Astrocyte of the hippocampus (primary cell): ENCODE measurements at regions not wholly inside any gene's neighbourhood (a gene's known extent, or its start where the extent isn't known, plus 50 kb on each side); places are given as distances from the start of the nearest gene placed in this dataset.
"Not testable (repeated sequence)": the region's sequence is repeated elsewhere in the genome, so short reads cannot be mapped to it uniquely, and the experiment has no call there.

Source experiments
- DNase-seq: peaks from one replicate; pipeline ENCODE4 v3.0.0; 2011; ENCODE audit warnings: low read depth, low spot score

DNA sequence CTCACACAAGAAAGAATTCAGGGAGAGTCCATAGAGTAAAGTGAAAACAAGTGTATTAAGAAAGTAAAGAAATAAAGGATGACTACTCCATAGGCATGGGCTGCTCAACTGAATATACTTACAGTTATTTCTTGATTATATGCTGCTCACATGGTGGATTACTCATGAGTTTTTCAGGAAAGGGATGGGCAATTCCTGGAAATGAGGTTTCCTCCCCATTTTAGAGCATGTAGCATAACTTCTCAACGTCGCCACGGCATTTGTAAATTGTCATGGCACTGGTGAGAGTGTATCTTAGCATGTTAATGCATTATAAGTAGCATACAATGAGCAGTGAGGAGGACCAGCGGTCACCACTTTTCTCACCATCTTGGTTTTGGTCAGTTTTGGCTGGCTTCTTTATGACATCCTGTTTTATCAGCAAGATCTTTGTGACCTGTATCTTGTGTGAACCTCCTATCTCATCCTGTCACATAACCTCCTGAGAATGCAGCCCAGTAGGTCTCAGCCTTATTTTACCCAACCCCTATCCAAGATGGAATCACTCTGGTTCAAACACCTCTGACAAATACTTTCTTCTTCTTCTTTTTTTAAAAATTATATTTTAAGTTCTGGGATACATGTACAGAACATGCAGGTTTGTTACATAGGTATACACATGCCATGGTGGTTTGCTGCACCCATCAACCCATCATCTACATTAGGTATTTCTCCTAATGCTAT is 849.7 kb downstream of the TBL1XR1 start:
- DNase-seq, result no peak

DNA sequence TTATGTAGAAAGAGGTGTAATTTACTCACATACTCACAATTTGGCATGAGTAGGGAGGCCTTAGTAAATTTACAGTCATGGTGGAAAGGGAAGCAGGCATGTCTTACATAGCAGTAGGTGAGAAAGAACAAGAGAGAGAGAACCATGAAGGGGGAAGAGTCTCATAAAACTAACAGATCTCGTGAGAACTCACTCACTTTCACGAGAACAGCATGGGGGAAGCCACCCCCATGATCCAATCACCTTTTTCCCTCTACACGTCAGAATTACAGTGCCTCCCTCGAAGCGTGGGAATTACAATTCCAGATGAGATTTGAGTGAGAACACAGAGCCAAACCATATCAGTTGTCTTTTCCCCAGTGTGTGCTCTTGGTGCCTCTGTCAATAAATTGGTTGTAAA is 855.3 kb downstream of the TBL1XR1 start:
- no peak for DNase-seq

DNA sequence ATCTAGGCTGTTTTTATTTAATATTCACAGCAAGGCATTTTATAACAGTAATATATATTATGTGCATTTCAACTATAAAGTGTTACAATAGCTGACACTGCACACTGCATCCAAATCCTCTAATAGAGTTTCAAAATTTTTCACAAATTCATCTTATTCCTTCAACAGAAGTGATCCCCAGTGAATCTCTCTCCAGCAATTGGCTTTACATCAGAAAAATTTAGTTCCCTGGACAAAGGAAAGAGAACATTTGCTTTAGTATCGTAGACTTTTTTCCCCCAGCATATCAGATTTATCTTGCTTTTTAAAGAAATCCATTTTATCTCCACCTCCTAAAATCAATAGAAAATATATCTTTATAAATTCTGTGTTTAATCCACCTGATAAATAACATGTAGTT is 868.6 kb downstream of the TBL1XR1 start:
- no peak for DNase-seq

DNA sequence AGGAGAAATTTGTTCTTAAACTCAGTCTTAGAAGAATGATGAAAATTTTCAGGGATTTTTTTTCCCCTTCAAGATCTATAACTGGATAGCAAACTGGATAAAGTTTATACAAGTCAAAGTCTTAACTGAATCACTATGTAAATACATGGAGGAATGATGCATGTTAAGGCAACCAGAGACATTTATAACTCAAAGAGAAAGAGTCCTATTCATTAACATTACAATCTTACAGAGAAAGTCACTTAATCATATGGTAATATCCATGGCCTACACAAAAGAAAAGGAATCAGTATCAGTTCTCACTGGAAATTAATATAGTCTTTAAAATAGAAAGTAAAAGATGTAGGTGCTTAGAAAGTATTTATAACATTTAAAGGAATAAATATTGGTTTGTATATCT is 869.1 kb downstream of the TBL1XR1 start:
- no peak for DNase-seq

DNA sequence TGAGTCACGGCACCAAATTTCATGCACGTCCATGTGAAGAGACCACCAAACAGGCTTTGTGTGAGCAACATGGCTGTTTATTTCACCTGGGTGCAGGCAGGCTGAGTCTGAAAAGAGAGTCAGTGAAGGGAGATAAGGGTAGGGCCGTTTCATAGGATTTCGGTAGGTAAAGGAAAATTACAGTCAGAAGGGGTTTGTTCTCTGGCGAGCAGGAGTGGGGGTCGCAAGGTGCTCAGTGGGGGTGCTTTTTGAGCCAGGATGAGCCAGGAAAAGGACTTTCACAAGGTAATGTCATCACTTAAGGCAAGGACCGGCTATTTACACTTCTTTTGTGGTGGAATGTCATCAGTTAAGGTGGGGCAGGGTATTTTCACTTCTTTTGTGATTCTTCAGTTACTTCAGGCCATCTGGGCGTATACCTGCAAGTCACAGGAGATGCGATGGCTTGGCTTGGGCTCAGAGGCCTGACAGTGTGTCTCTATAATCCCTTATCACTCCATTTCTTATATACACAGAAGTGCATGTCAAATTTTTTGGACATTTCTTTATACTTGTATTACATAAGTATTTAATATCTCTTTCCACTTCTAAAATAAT is 870.3 kb downstream of the TBL1XR1 start:
- DNase-seq, result not testable (repeated sequence)

DNA sequence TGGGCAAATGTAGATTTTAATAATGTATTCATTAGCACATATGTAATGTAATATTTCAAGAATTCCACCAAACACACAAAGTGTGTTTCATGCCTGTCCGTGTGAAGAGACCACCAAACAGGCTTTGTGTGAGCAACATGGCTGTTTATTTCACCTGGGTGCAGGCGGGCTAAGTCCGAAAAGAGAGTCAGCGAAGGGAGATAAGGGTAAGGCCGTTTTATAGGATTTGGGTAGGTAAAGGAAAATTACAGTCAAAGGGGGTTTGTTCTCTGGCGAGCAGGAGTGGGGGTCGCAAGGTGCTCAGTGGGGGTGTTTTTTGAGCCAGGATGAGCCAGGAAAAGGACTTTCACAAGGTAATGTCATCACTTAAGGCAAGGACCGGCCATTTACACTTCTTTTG is 875.8 kb downstream of the TBL1XR1 start:
- DNase-seq, result not testable (repeated sequence)

DNA sequence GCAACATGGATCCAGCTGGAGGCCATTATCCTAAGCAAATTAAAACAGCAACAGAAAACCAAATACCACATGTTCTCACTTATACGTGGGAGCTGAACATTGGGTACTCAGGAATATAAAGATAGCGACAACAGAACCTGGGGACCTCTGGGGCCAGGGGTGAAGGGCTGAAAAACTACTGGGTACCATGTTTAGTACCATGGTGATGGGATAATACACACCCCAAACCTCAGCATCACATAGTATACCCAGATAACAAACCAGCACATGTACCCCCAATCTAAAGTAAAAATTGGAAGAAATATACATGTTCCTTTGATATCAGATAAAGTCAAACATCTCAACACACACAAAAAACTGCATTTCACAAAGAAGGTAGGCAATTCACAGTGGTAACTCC is 876.2 kb downstream of the TBL1XR1 start:
- no peak for DNase-seq

DNA sequence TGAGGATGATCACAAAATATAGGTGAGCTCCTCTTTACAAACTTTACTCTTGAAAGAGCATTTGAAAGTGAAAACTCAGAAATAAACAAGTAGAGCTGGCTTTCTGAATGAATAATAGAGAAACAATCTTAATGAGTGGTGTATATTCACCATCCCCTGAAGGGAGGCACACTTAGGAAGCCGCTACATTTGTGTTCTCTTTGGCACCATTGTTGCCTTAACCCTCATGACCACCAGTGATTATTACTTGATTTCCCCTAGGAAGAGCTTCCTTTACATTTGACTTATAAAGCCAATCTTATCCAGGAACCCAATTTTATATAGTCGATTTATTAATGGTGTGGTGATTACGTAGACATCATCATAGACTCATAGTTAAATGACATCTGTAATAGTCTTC is 883.9 kb downstream of the TBL1XR1 start:
- no peak for DNase-seq

DNA sequence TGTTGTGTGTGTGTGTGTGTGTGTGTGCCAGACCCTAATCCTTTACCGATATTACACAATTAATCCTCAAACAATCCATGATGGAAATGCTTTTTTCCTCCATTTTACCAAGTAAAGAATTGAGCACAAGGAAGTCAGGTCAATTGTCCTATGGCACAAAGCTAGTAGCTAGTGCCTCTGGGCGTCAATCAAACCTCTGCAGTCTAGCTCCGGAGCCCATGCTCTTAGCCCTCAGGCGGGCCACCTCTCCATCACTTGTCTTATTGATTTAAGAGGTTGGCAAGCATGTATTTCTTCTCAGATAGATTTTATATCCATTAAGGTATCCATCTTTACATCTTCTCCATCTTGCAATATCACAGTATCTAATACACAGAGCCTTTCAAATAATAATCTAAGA is 886.6 kb downstream of the TBL1XR1 start:
- no peak for DNase-seq

DNA sequence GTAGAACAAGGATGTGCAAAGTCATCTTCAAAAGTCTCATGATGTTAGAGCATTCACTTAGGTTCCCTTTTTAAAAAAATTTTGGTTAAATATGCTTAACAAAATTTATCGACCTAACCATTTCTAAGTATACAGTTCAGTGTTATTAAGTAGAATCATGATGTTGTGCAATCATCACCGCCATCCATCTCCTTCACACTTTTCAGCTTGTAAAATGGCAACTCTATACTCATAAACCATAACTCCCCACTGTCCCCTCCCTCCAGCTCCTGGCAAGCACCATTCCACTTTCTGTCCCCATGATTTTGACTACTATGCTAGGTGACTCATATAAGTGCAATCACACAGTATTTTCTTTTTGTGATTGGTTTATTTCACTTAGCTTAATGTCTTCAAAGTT is 895.0 kb downstream of the TBL1XR1 start:
- DNase-seq, result no peak

DNA sequence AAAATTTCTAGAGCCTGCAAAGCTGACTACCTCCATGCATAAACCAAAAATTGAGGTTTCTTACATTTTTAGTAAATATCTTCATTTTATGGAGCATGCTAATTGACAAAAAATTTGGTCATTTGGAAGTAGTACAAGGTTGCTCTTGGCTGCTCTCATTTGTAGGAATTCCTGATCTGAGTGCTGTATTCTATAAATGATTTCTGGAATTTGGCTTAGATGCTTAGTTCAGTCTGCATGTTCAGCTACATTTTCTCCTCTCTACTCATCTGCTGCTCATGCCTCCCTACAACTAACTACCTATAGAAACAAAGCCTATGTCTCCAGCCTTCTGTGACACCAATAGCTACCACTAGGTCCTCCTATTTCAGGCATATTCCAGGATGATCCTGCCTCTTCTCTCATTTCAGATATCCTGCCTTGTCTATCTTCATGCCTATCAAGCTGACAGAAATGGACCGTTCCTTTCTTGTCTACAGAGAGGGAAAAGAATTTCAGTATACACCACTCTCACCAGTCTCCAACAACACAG is 901.1 kb downstream of the TBL1XR1 start:
- DNase-seq, result peak; percentile 12

DNA sequence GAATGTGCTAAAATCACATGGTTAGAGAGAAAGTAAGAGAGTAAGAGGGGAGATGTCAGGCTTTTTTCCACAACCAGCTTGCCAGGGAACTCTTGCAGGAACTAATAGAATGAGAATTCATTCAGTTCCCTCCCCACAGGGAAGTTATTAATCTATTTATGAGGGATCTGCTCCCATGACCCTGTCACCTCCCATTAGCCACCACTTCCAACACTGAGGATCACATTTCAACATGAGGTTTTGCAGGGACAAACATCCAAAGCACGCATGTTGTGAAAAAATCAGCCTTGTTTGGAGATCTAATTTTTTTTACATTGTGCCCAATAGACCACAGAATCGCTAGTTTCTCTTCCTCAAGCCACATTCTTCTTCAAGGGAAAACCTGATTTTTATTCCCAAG is 904.0 kb downstream of the TBL1XR1 start:
- no peak for DNase-seq

DNA sequence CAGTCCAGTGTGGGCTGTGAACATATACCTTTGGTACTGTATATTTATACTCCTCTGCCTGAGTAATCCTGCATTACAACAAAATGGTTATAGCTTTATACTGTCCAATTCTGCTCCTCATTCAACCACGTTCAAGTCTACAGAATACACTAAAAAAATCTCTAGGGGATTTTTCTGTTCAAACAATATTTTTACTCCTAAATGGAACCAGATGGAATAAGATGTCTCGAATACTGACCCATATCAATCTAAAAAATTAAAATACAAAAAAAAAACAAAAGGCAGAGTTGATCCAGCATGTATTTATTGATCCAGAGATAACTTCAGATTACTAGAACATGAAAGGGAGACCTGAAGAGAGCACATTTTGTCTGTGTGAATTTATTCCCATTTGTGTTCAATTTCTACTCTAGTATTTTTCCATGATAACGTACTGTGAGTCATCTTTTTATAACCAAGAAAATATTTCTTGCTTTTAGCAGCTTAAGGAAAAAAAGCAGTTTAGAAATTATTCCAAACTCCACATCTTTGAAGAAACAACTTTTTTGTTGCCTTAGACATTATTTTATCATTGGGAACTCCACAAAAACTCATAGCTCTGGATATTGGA is 910.7 kb downstream of the TBL1XR1 start:
- DNase-seq, result no peak

DNA sequence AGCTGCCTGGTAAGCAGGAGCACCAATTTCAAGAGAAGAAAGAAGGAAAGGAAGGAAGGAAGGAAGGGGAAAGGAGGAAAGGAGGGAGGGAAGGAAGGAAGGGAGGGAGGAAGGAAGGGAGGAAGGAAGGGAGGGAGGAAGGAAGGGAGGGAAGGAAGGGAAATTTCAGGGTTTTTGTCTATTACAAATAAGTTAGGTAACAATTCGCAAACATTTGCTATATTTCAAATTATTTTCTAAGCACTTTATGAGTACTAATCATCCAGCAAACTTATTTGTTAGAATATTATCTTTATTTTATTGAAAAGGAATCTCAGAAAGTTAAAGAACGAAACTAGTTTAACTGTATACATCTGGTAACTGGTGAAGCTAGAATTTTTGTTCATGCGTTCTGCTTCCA is 921.7 kb downstream of the TBL1XR1 start:
- no peak for DNase-seq

DNA sequence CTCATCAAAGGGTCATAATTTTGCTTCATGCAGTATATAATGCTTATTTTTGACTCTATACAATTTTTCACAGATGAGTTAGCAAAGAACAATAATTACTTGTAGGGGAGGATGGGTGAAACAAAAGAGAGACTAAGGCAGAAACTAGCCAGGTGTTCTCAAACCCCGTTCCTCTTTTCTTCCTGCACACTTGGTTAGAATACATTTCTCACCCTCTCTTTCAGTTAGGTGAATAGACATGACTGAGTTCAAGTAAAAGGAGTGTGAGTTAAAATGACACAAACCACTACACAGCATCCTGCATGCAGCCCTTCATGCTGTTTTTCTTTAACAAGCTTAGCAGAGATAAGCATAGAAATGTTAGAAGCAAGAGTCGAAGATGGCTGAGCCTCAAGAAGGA is 922.2 kb downstream of the TBL1XR1 start:
- DNase-seq, result no peak

DNA sequence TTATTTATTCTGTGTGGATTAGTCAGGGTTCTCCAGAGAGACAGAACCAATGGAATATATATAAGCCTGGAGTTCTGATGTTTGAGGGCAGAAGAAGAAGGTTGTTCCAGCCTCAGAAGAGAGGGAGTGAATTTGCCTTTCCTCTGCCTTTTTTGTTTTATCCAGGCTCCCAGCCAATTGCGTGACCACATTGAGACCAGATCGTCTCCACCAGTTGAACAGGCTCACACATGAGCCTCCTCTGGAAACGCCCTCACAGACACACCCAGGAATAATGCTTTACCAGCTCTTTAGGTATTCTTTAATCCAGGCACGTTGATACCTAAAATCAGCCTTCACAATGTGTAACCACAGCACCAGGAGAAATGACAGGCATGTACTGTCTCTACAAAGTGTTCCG is 923.1 kb downstream of the TBL1XR1 start:
- peak; percentile 2 for DNase-seq

DNA sequence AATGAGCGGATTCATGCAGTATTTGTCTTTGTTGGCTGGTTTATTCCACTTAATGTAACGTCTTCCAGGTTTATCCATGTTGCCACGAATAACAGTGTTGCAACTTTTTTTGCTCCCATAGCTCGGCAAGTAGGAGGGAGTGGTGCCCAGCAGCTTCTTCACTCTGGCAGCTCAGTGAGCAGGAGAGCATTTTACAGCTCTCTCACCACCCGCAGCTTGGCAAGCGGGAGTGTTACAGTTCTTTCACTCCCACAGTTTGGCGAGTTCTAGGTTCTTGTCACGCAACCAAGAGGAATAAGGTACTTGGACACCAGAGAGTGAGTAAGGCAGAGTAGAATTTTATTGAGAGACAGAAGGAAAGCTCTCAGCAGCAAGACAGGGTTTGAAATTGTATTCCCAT is 935.2 kb downstream of the TBL1XR1 start:
- DNase-seq, result no peak

DNA sequence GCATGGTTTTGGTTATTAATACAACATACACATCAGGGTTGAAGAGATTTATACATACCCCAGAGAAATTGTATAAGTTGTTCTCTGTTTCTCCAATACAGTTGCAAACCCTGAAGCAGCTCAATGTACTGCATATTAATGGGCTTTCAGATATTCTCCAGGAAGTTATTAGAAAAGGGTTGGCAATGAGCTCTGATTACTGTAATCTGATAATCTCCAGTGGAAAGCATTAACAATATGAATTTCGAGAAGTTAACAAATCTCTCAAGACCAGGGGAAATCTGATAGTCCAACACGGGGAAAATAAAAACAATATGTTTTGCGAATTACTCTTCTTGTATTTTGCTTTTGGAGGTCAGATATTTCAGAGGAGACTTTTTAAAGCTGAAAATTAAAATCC is 950.1 kb downstream of the TBL1XR1 start:
- DNase-seq, result no peak

DNA sequence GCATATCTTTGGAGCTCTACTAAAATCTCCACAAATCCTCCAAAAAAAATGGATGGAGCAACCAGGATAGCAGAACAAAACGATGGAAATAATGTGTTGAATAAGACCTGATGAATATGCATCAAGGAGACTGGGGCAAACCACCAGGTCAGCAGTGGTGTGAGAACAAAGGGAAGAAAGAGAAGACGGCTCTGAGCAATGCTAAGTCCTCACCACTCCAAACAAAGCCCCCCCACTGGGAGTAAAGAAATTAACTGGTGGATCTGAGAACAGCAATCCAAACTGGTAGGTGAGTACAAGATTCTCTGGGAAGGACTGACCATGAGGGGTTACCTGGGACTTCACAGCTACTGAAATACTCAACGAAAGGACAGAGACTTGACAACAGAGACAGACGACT is 977.3 kb downstream of the TBL1XR1 start:
- peak; percentile 11 for DNase-seq

DNA sequence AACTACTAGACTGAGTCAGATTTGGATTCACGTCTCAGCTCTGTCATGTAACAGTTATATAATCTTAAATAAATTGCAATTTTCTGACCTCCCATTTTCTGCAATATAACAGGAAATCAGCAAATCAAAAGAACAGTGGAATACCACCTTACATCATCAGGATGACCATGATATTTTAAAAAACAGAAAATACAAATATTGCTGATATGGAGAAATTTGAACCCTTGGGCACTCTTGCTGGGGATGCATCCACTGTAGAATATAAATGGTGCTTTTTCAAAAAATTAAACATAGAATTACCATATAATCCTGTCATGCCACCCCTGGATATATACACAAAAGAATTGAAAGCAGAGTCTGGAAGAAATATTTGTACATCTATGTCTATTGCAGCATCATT is 982.5 kb downstream of the TBL1XR1 start:
- DNase-seq, result no peak

DNA sequence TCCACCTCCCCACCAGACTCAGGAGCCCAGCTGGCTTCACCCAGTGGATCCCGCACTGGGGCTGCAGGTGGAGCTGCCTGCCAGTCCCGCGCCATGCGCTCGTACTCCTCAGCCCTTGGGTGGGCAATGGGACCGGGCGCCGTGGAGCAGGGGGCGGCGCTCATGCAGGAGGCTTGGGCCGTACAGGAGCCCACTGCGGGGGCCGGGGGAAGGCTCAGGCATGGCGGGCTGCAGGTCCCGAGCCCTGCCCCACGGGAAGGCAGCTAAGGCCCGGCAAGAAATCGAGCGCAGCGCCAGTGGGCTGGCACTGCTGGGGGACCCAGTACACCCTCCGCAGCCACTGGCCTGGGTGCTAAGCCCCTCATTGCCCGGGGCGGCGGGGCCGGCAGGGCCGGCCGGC is 984.0 kb downstream of the TBL1XR1 start:
- not testable (repeated sequence) for DNase-seq

DNA sequence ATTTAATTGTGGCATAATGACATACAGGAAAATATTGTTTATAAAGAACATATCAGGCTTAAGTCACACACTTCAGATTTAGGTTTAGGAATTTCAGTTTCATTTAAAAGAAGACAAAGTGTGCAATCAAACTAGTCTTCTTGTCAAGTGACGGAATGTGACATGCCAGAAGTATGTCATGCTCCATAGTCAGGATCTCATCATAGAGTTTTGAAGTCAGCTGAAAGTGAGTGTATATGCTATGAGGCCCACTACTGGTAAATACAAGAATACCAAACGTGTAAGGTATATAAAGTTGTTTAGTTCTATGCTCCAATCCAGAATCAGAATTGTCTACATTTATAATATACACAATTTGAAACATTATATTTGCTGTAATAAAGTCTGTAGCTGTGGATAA is 988.4 kb downstream of the TBL1XR1 start:
- no peak for DNase-seq

DNA sequence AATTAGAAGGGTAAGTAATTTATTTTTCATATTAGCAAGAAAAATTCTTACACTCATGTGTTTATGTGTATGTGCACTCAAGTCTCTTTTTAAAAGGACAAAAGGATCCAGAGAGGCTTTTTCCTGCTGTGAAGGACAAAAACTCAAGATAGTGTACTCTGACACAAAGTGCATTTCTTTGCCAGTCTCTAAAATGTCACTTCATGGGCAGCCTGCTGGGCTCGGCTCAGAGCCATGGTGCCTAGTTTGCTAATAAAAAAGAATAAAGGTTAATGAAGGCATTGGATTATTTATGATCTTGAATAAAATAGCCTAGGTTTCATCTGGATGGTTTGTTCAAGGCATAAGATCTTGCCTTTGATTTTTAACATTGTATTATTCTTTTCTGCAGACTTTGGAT is 989.0 kb downstream of the TBL1XR1 start:
- DNase-seq, result no peak
